ENCODE measurements at regions not wholly inside any gene's neighbourhood (a gene's known extent, or its start where the extent isn't known, plus 50 kb on each side); places are given as distances from the start of the nearest gene placed in this dataset.

GRCh38 chr3:8283193-8283592 lies 218.4 kb upstream of the LMCD1 start:
- H3K27me3 Mint-ChIP-seq (ENCODE audit: low read depth) = no peaks in the 10 kb centered on the region
- TF ChIP-seq, protein P1, sequence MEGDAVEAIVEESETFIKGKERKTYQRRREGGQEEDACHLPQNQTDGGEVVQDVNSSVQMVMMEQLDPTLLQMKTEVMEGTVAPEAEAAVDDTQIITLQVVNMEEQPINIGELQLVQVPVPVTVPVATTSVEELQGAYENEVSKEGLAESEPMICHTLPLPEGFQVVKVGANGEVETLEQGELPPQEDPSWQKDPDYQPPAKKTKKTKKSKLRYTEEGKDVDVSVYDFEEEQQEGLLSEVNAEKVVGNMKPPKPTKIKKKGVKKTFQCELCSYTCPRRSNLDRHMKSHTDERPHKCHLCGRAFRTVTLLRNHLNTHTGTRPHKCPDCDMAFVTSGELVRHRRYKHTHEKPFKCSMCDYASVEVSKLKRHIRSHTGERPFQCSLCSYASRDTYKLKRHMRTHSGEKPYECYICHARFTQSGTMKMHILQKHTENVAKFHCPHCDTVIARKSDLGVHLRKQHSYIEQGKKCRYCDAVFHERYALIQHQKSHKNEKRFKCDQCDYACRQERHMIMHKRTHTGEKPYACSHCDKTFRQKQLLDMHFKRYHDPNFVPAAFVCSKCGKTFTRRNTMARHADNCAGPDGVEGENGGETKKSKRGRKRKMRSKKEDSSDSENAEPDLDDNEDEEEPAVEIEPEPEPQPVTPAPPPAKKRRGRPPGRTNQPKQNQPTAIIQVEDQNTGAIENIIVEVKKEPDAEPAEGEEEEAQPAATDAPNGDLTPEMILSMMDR (conservative IDR thresholded peaks at IDR 0.05) = no peak
- peaks cover 1% of the 10 kb centered on the region for H3K9me3 Mint-ChIP-seq
- H3K36me3 Mint-ChIP-seq (ENCODE audit: low read depth) = no peaks in the 10 kb centered on the region
- DNase-seq (ENCODE audit: low read depth, low spot score) = no peak
- H3K4me3 Mint-ChIP-seq = no peak overlapping the region
- no peak overlapping the region for H3K27ac Mint-ChIP-seq (ENCODE audit: unreplicated experiment)
- peaks cover 6% of the 10 kb centered on the region for H3K4me1 Mint-ChIP-seq

GRCh38 chr3:8286086-8286485 lies 215.5 kb upstream of the LMCD1 start:
- H3K36me3 Mint-ChIP-seq (ENCODE audit: low read depth) = no peaks in the 10 kb centered on the region
- no peaks in the 10 kb centered on the region for H3K27me3 Mint-ChIP-seq (ENCODE audit: low read depth)
- no peak for DNase-seq (ENCODE audit: low read depth, low spot score)
- peaks cover 3% of the 10 kb centered on the region for H3K9me3 Mint-ChIP-seq
- no peaks in the 10 kb centered on the region for H3K4me1 Mint-ChIP-seq
- TF ChIP-seq, protein P1 (conservative IDR thresholded peaks at IDR 0.05) = no peak
- H3K4me3 Mint-ChIP-seq = no peak overlapping the region
- H3K27ac Mint-ChIP-seq (ENCODE audit: unreplicated experiment) = no peak overlapping the region

DNA sequence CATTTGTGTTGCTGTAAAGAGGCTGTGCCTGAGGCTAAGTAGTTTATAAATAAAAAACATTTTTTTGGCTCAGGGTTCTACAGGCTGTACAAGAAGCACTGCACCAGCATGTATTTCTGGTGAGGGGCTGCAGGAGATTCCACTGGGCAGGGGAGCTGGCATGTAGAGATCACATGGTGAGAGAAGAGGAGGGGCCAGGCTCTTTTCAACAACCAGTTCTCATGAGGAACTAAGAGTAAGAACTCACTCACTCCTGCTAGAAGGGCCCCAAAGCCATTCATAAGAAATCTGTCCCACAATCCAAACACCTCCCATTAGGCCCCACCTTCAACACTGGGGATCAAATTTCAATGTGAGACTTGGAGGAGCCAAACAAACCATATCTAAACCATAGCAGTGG lies 214.9 kb upstream of the LMCD1 start:
- TF ChIP-seq, protein P1 (conservative IDR thresholded peaks at IDR 0.05) = no peak
- no peaks in the 10 kb centered on the region for H3K4me1 Mint-ChIP-seq
- no peak overlapping the region for H3K4me3 Mint-ChIP-seq
- no peak overlapping the region for H3K27ac Mint-ChIP-seq (ENCODE audit: unreplicated experiment)
- H3K27me3 Mint-ChIP-seq (ENCODE audit: low read depth) = no peaks in the 10 kb centered on the region
- DNase-seq (ENCODE audit: low read depth, low spot score) = no peak
- peaks cover 3% of the 10 kb centered on the region for H3K9me3 Mint-ChIP-seq
- no peaks in the 10 kb centered on the region for H3K36me3 Mint-ChIP-seq (ENCODE audit: low read depth)

DNA sequence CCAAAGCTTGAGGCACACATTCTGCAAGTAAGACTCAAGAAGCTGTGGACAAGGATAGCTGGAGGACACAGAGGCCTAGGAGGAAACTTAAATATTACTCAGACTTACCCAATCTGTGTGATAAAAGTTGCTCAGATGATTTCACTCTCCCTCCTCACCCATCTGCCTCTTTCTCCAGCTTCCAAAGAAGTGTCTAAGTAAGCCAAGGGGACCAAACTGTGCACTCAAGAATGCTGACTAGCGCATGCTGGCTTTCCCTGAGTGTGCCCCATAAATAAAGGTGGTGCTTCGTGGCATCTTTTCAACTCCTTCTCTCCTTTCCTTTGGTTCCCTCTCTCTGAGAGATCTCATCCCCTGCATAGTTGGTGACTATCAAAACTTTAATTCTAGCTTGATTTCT lies 211.0 kb upstream of the LMCD1 start:
- Mint-ChIP-seq H3K4me3 (no peak overlapping the region), H3K36me3 (ENCODE audit: low read depth) (no peaks in the 10 kb centered on the region), H3K27ac (ENCODE audit: unreplicated experiment) (no peak overlapping the region), H3K27me3 (ENCODE audit: low read depth) (no peaks in the 10 kb centered on the region), H3K9me3 (peaks cover 3% of the 10 kb centered on the region), H3K4me1 (peaks cover 5% of the 10 kb centered on the region)
- DNase-seq (ENCODE audit: low read depth, low spot score) = no peak
- TF ChIP-seq, protein P1 (conservative IDR thresholded peaks at IDR 0.05) = no peak

DNA sequence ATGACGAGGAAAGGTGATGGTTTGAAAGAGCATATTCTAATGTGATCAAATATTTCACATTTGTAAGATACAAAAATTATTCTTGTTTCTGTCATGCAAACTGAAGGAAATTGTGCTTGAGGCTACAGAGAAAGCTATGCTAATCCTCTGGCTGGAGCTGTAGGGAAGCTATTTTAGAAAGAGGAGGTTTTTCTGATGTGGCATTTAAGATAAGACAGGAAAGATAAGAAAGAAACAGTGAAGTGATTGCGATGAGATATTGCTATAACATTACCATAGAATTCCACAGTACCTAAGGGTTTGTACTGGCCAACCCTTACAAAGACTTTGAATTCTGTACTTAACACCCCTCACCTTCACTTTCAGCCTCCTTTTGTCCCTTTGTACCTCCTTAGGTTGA lies 205.2 kb upstream of the LMCD1 start:
- H3K27me3 Mint-ChIP-seq (ENCODE audit: low read depth) = no peaks in the 10 kb centered on the region
- H3K4me1 Mint-ChIP-seq = peaks cover 5% of the 10 kb centered on the region
- TF ChIP-seq, protein P1 (conservative IDR thresholded peaks at IDR 0.05) = no peak
- no peak for DNase-seq (ENCODE audit: low read depth, low spot score)
- no peaks in the 10 kb centered on the region for H3K9me3 Mint-ChIP-seq
- no peak overlapping the region for H3K4me3 Mint-ChIP-seq
- no peak overlapping the region for H3K27ac Mint-ChIP-seq (ENCODE audit: unreplicated experiment)
- H3K36me3 Mint-ChIP-seq (ENCODE audit: low read depth) = no peaks in the 10 kb centered on the region
